ENCODE measurements at regions not wholly inside any gene's neighbourhood (a gene's known extent, or its start where the extent isn't known, plus 50 kb on each side); places are given as distances from the start of the nearest gene placed in this dataset.

- TF ChIP-seq, protein P1, sequence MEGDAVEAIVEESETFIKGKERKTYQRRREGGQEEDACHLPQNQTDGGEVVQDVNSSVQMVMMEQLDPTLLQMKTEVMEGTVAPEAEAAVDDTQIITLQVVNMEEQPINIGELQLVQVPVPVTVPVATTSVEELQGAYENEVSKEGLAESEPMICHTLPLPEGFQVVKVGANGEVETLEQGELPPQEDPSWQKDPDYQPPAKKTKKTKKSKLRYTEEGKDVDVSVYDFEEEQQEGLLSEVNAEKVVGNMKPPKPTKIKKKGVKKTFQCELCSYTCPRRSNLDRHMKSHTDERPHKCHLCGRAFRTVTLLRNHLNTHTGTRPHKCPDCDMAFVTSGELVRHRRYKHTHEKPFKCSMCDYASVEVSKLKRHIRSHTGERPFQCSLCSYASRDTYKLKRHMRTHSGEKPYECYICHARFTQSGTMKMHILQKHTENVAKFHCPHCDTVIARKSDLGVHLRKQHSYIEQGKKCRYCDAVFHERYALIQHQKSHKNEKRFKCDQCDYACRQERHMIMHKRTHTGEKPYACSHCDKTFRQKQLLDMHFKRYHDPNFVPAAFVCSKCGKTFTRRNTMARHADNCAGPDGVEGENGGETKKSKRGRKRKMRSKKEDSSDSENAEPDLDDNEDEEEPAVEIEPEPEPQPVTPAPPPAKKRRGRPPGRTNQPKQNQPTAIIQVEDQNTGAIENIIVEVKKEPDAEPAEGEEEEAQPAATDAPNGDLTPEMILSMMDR (IDR thresholded peaks at IDR 0.05; ENCODE audit: insufficient read depth, low read length) = no peak
- no peak for TF ChIP-seq REST (IDR thresholded peaks at IDR 0.05; ENCODE audit: insufficient replicate concordance, low read depth)
- no peak for TF ChIP-seq SPI1 (IDR thresholded peaks at IDR 0.05; ENCODE audit: borderline replicate concordance, low read depth)
- TF ChIP-seq POLR2AphosphoS5 (IDR thresholded peaks at IDR 0.05; ENCODE audit: low read depth) = no peak
Observed at GRCh38 chr13:34608331-34608730, 333.7 kb upstream of the NBEA start.

All from HL-60 (cell line).